ENCODE measurements at regions not wholly inside any gene's neighbourhood (a gene's known extent, or its start where the extent isn't known, plus 50 kb on each side); places are given as distances from the start of the nearest gene placed in this dataset.

DNA sequence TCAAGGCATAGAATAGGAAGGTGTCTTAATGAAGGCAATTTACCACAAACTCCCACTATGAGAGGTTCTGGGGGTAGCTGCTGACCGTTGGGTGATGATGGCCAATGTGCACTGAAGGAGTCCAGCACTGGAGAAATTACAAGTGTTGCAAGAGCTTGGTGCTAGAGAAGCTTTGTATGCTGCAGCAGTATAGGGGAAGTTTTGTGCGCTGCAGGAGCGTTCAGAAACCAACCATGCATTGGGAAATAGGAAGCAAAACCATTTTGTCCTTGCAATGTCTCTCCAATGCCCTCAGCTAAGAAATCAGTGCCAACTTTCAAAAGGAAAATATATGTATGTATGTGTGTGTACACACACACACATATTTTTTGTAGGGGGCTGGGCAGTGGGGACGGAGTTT lies 441.6 kb upstream of the NAALADL2 start:
- TF ChIP-seq CTCF (conservative IDR thresholded peaks at IDR 0.05; ENCODE audit: low read depth, low read length) (no peak), EZH2 (IDR thresholded peaks at IDR 0.05; ENCODE audit: borderline replicate concordance, low read depth, low read length, poor library complexity, severe bottlenecking) (no peak)

Measured in A673 (cell line).